T47D (cell line): ENCODE measurements at regions not wholly inside any gene's neighbourhood (a gene's known extent, or its start where the extent isn't known, plus 50 kb on each side); places are given as distances from the start of the nearest gene placed in this dataset.

Experiments used
- DNase-seq, 2 experiments: peaks; one replicate each; pipeline versions ENCODE4 v3.0.0 to v3.0.0-alpha.2; 2011 to 2012; ENCODE audit warnings: low read depth in 1 of 2, low spot score in 1 of 2
- JUND ChIP-seq: IDR thresholded peaks from 2 replicates; pipeline ENCODE4 v1.6.1; 2012; ENCODE audit warnings: low read depth
- in situ Hi-C: cut with HindIII; loops from 2 replicates; pipeline ENCODE4 v1.10.0; 2016; ENCODE audit warnings: low sequenced_read_pairs, low pct_unique_long_range_greater_than_20kb

GRCh38 chr18:8458546-8459215, 150.6 kb upstream of the RAB12 start:
- no peak for TF ChIP-seq JUND
- DNase-seq: no peak
- in situ Hi-C loops: no loop called here

DNA sequence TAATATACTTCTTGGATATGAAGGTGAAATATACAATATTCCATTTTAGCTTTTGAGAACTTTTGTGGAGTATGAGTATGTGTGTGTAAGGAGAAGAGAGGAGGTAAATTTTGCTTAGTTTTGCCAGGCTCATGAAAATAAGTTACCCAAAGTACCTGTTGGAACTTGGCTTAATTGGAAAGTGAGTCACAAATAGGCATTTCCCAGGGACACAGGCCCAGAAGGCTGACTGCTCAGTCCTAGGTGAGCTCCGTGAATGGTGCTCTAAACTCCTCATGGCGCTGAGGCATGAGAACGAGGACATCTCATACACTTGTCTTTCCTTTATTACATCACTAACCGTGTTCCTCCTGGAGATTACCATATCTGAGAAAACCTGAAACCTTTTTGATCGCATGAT, 148.5 kb upstream of the RAB12 start:
- no peak for DNase-seq
- in situ Hi-C loops: no loop called here
- TF ChIP-seq JUND: no peak

DNA sequence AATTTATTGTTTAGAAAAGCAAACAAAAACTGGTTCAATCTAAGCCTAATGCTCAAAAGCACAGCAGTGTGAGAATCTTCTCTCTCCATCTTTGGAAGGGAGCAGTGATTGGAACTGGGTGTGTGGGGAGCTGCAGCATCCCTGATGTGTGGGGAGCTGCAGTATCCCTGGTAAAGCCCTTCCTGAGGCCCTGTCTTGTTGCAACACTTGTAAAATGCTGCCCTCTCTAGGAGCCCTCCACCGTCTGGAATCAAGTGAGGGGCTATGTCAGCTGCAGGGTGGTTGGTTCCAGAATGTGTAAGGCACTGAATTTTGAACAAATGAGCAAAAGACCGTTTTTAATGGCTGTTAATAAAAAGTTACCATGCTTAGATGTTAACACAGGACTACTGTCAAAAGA, 147.7 kb upstream of the RAB12 start:
- in situ Hi-C loops: no loop called here
- no peak for DNase-seq
- no peak for TF ChIP-seq JUND

GRCh38 chr18:8462651-8463185, 146.5 kb upstream of the RAB12 start:
- DNase-seq: no peak
- in situ Hi-C loops: no loop called here
- no peak for TF ChIP-seq JUND

- TF ChIP-seq JUND: no peak
Observed at GRCh38 chr18:8463791-8464190, 145.4 kb upstream of the RAB12 start.

GRCh38 chr18:8468191-8468590, 141.0 kb upstream of the RAB12 start:
- DNase-seq: no peak
- in situ Hi-C loops: no loop called here
- no peak for TF ChIP-seq JUND

More at GRCh38 chr18:8463791-8464190, 145.4 kb upstream of the RAB12 start:
- in situ Hi-C loops: no loop called here
- no peak for DNase-seq

- no peak for TF ChIP-seq JUND
- DNase-seq: no peak
- in situ Hi-C loops: no loop called here
Observed at GRCh38 chr18:8468921-8469335, 140.3 kb upstream of the RAB12 start.

GRCh38 chr18:8469544-8470130, 139.6 kb upstream of the RAB12 start:
- in situ Hi-C loops: no loop called here

DNA sequence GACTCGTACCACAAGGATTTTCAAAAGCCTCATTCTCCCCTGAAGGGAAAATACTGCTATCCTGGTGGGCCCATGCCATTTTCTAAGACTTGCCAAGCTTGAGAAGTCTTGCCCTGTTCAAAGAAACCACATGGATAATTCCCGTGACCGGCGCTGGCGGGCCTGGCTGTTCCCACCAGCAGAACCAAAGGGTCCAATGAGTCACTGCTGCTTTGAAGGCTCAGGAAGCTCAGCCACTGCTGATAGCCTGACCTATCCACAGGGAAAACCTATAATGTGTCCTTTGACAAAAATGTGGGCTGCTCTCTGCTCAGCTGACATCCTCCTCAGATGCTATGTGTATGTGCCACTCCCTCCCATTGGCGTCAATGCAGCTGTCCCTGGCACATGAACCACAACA, 137.9 kb upstream of the RAB12 start:
- in situ Hi-C loops: no loop called here
- DNase-seq: no peak
- no peak for TF ChIP-seq JUND

More at GRCh38 chr18:8469544-8470130, 139.6 kb upstream of the RAB12 start:
- DNase-seq: no peak
- TF ChIP-seq JUND: no peak

DNA sequence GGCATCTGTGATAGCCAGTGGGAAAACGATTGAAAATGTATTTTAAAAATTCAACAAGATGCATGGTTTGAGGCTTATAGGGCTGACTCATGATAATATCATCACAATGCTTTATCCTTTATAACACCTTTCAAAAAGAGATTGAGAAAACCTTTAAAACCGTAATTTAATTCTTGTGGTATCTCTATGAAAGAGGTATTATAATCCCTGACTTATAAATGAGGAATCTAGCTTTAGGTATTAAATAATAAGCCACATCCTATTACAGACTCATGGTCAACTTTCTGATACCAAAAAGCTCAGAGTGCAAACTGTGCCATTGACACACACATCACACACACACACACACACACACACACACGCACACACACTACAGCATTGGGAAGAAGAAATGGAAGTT, 134.6 kb upstream of the RAB12 start:
- DNase-seq: no peak
- no peak for TF ChIP-seq JUND
- in situ Hi-C loops: no loop called here

- DNase-seq: no peak
- no peak for TF ChIP-seq JUND
- in situ Hi-C loops: no loop called here
Observed at GRCh38 chr18:8477615-8478014, 131.6 kb upstream of the RAB12 start.

GRCh38 chr18:8478166-8478967, 130.9 kb upstream of the RAB12 start:
- DNase-seq: peak; percentile 27 to 52
- in situ Hi-C loops: no loop called here
- TF ChIP-seq JUND: no peak

GRCh38 chr18:8478968-8479370, 130.3 kb upstream of the RAB12 start:
- DNase-seq: no peak
- TF ChIP-seq JUND: no peak
- in situ Hi-C loops: no loop called here
